Endothelial cell (in vitro differentiated cells): ENCODE measurements at regions not wholly inside any gene's neighbourhood (a gene's known extent, or its start where the extent isn't known, plus 50 kb on each side); places are given as distances from the start of the nearest gene placed in this dataset.
"Not testable (repeated sequence)": the region's sequence is repeated elsewhere in the genome, so short reads cannot be mapped to it uniquely, and the experiment has no call there.

Experiments
- DNase-seq: peaks from one replicate; pipeline ENCODE4 v3.0.0; 2021; ENCODE audit warnings: low spot score
- H3K27ac Mint-ChIP-seq: one replicate; pipeline ENCODE4 v1.8.0; 2021; ENCODE audit warnings: mixed read lengths, inconsistent platforms; ENCODE audit not compliant: unreplicated experiment
- H3K27me3 Mint-ChIP-seq: one replicate; pipeline ENCODE4 v1.8.0; 2021; ENCODE audit warnings: mild to moderate bottlenecking, moderate library complexity, mixed read lengths, inconsistent platforms; ENCODE audit not compliant: unreplicated experiment
- H3K36me3 Mint-ChIP-seq: one replicate; pipeline ENCODE4 v1.8.0; 2021; ENCODE audit warnings: mild to moderate bottlenecking, low read depth, mixed read lengths, inconsistent platforms; ENCODE audit not compliant: unreplicated experiment
- H3K4me1 Mint-ChIP-seq: one replicate; pipeline ENCODE4 v1.8.0; 2021; ENCODE audit warnings: mild to moderate bottlenecking, mixed read lengths, inconsistent platforms; ENCODE audit not compliant: unreplicated experiment
- H3K4me3 Mint-ChIP-seq: one replicate; pipeline ENCODE4 v1.8.0; 2021; ENCODE audit warnings: mild to moderate bottlenecking, mixed read lengths, inconsistent platforms; ENCODE audit not compliant: unreplicated experiment
- H3K9me3 Mint-ChIP-seq: one replicate; pipeline ENCODE4 v1.8.0; 2021; ENCODE audit warnings: mixed read lengths, inconsistent platforms; ENCODE audit not compliant: unreplicated experiment
- CTCF ChIP-seq: fragments of 200-600 bp; sonication (generic); IDR thresholded peaks from one replicate; pipeline ENCODE4 v1.5.0; 2021; ENCODE audit warnings: antibody characterized with exemption; ENCODE audit not compliant: unreplicated experiment

- peaks cover 5% of the 10 kb centered on the region for H3K27me3 Mint-ChIP-seq
- H3K27ac Mint-ChIP-seq: no peak overlapping the region
- no peak for DNase-seq
- no peaks in the 10 kb centered on the region for H3K36me3 Mint-ChIP-seq
- H3K4me3 Mint-ChIP-seq: no peak overlapping the region
- no peak for TF ChIP-seq CTCF
- peaks cover 3% of the 10 kb centered on the region for H3K9me3 Mint-ChIP-seq
- H3K4me1 Mint-ChIP-seq: peaks cover 6% of the 10 kb centered on the region
Measured at GRCh38 chr7:46600340-46600739, 679.3 kb upstream of the IGFBP3 start.

- not testable (repeated sequence) for H3K27ac Mint-ChIP-seq, H3K36me3 Mint-ChIP-seq, H3K4me1 Mint-ChIP-seq, H3K27me3 Mint-ChIP-seq, H3K9me3 Mint-ChIP-seq, DNase-seq, H3K4me3 Mint-ChIP-seq
Measured at GRCh38 chr7:46594831-46595230, 673.8 kb upstream of the IGFBP3 start.

DNA sequence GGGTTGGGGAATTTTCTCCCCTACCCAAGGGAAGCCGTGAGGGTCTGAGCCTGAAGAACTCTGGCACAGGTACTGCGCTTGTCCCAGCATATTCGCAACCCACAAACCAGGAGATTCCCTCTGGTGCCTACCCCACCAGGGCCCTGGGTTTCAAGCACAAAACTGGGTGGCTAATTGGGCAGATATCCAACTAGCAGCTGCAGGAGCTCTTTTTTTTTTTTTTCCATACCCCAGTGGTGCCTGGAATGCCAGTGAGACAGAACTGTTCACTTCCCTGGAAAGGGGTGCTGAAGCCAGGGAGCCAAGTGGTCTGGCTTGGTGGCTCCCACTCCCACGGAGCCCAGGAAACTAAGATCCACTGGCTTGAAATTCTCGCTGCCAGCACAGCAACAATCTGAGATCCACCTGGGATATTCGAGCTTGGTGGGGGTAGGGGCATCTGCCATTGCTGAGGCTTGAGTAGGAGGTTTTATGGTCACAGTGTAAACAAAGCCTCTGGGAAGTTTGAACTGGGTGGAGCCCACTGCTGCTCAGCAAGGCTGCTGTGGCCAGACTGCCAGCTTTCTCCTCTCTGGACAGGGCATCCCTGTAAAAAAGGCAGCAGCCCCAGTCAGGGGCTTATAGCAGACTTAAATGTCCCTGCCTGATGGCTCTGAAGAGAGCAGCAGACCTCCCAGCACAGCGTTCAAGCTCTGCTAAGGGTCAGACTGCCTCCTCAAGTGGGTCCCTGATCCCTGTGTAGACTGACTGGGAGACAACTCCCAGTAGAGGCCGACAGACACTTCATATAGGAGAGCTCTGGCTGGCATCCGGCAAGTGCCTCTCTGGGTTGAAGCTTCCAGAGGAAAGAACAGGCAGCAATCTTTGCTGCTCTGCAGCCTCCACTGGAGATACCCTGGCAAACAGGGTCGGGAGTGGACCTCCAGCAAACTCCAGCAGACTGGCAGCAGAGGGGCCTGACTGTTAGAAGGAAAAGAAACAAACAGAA, 670.1 kb upstream of the IGFBP3 start:
- not testable (repeated sequence) for H3K27ac Mint-ChIP-seq, H3K9me3 Mint-ChIP-seq, DNase-seq, H3K4me3 Mint-ChIP-seq, H3K27me3 Mint-ChIP-seq, H3K4me1 Mint-ChIP-seq, H3K36me3 Mint-ChIP-seq

- no peak for TF ChIP-seq CTCF
- no peaks in the 10 kb centered on the region for H3K4me1 Mint-ChIP-seq
- H3K36me3 Mint-ChIP-seq: no peaks in the 10 kb centered on the region
- H3K9me3 Mint-ChIP-seq: no peaks in the 10 kb centered on the region
- no peak overlapping the region for H3K4me3 Mint-ChIP-seq
- H3K27ac Mint-ChIP-seq: no peak overlapping the region
- no peak for DNase-seq
- H3K27me3 Mint-ChIP-seq: no peaks in the 10 kb centered on the region
Measured at GRCh38 chr7:46589286-46589685, 668.2 kb upstream of the IGFBP3 start.

GRCh38 chr7:46586406-46586805, 665.3 kb upstream of the IGFBP3 start:
- Mint-ChIP-seq H3K36me3 (no peaks in the 10 kb centered on the region), H3K9me3 (no peaks in the 10 kb centered on the region), H3K27me3 (no peaks in the 10 kb centered on the region), H3K27ac (no peak overlapping the region), H3K4me1 (no peaks in the 10 kb centered on the region), H3K4me3 (no peak overlapping the region)
- TF ChIP-seq CTCF: no peak
- no peak for DNase-seq

- no peak for DNase-seq
- Mint-ChIP-seq H3K4me3 (no peak overlapping the region), H3K36me3 (no peaks in the 10 kb centered on the region), H3K4me1 (no peaks in the 10 kb centered on the region), H3K27ac (no peak overlapping the region), H3K27me3 (no peaks in the 10 kb centered on the region), H3K9me3 (no peaks in the 10 kb centered on the region)
- TF ChIP-seq CTCF: no peak
Measured at GRCh38 chr7:46583656-46584055, 662.6 kb upstream of the IGFBP3 start.
